Osteoblast (primary cell): ENCODE measurements at regions not wholly inside any gene's neighbourhood (a gene's known extent, or its start where the extent isn't known, plus 50 kb on each side); places are given as distances from the start of the nearest gene placed in this dataset.
"Not testable (repeated sequence)": the region's sequence is repeated elsewhere in the genome, so short reads cannot be mapped to it uniquely, and the experiment has no call there.

ENCODE experiments used
- DNase-seq: peaks from one replicate; pipeline ENCODE4 v3.0.0; 2011; ENCODE audit warnings: low spot score, mixed read lengths; ENCODE audit not compliant: insufficient read length; ENCODE audit errors: missing footprints
- H2AFZ ChIP-seq: 2 replicates; pipeline ENCODE4 v1.6.0; 2011; ENCODE audit warnings: mild to moderate bottlenecking, low read length
- H3K27ac ChIP-seq: 2 replicates; pipeline ENCODE4 v1.5.1; 2011; ENCODE audit warnings: mild to moderate bottlenecking, low read depth, low read length, moderate library complexity
- H3K27me3 ChIP-seq: 2 replicates; pipeline ENCODE4 v1.6.0; 2012; ENCODE audit warnings: mild to moderate bottlenecking, control low read depth, inconsistent platforms, low read length, moderate library complexity; ENCODE audit not compliant: insufficient read depth
- H3K36me3 ChIP-seq: 2 replicates; pipeline ENCODE4 v1.5.1; 2011; ENCODE audit warnings: mild to moderate bottlenecking, low read length, control low read depth, moderate library complexity; ENCODE audit not compliant: insufficient read depth
- H3K4me1 ChIP-seq: 2 replicates; pipeline ENCODE4 v1.5.1; 2011; ENCODE audit warnings: mild to moderate bottlenecking, low read length, control low read depth, moderate library complexity; ENCODE audit not compliant: insufficient read depth
- H3K4me2 ChIP-seq: 2 replicates; pipeline ENCODE4 v1.6.0; 2011; ENCODE audit warnings: mild to moderate bottlenecking, low read length; ENCODE audit not compliant: insufficient read depth
- H3K4me3 ChIP-seq: fragments of 200-600 bp; sonication (generic); 3 replicates; pipeline ENCODE4 v1.5.1; 2012; ENCODE audit warnings: mild to moderate bottlenecking, low read length, inconsistent platforms; ENCODE audit not compliant: insufficient read depth
- H3K79me2 ChIP-seq: 2 replicates; pipeline ENCODE4 v1.6.0; 2012; ENCODE audit warnings: mild to moderate bottlenecking, low read length, control low read depth, inconsistent platforms; ENCODE audit not compliant: insufficient read depth
- H3K9me3 ChIP-seq: 2 replicates; pipeline ENCODE4 v1.5.1; 2011; ENCODE audit warnings: low read depth, low read length, control low read depth
- H4K20me1 ChIP-seq: 2 replicates; pipeline ENCODE4 v1.6.0; 2012; ENCODE audit warnings: mild to moderate bottlenecking, low read length, control low read depth; ENCODE audit not compliant: insufficient read depth
- TF ChIP-seq, protein P1 (sequence below): IDR thresholded peaks from 2 replicates; pipeline ENCODE4 v1.5.1; 2011; ENCODE audit warnings: mild to moderate bottlenecking, low read depth, low read length, moderate library complexity; ENCODE audit errors: extremely low read depth

- Histone ChIP-seq H3K4me2 (no peak overlapping the region), H3K27me3 (no peaks in the 10 kb centered on the region), H3K27ac (no peak overlapping the region), H3K4me1 (no peaks in the 10 kb centered on the region), H3K36me3 (no peaks in the 10 kb centered on the region), H3K9me3 (no peaks in the 10 kb centered on the region), H3K4me3 (no peak overlapping the region), H2AFZ (no peak overlapping the region), H3K79me2 (no peaks in the 10 kb centered on the region), H4K20me1 (no peaks in the 10 kb centered on the region)
- no peak for DNase-seq
- TF ChIP-seq, protein P1, sequence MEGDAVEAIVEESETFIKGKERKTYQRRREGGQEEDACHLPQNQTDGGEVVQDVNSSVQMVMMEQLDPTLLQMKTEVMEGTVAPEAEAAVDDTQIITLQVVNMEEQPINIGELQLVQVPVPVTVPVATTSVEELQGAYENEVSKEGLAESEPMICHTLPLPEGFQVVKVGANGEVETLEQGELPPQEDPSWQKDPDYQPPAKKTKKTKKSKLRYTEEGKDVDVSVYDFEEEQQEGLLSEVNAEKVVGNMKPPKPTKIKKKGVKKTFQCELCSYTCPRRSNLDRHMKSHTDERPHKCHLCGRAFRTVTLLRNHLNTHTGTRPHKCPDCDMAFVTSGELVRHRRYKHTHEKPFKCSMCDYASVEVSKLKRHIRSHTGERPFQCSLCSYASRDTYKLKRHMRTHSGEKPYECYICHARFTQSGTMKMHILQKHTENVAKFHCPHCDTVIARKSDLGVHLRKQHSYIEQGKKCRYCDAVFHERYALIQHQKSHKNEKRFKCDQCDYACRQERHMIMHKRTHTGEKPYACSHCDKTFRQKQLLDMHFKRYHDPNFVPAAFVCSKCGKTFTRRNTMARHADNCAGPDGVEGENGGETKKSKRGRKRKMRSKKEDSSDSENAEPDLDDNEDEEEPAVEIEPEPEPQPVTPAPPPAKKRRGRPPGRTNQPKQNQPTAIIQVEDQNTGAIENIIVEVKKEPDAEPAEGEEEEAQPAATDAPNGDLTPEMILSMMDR, result no peak
Observed at GRCh38 chr20:6282642-6283041, 159.8 kb upstream of the FERMT1 start.

GRCh38 chr20:6277661-6278240 lies 154.9 kb upstream of the FERMT1 start:
- H4K20me1 ChIP-seq, result no peaks in the 10 kb centered on the region
- no peaks in the 10 kb centered on the region for H3K79me2 ChIP-seq
- H3K9me3 ChIP-seq, result no peaks in the 10 kb centered on the region
- no peaks in the 10 kb centered on the region for H3K27me3 ChIP-seq
- no peak overlapping the region for H3K4me2 ChIP-seq
- no peaks in the 10 kb centered on the region for H3K36me3 ChIP-seq
- TF ChIP-seq, protein P1, result no peak
- H3K4me3 ChIP-seq, result no peak overlapping the region
- no peaks in the 10 kb centered on the region for H3K4me1 ChIP-seq
- H3K27ac ChIP-seq, result no peak overlapping the region
- DNase-seq, result no peak
- no peak overlapping the region for H2AFZ ChIP-seq

- H3K4me3 ChIP-seq, H3K36me3 ChIP-seq, H3K4me2 ChIP-seq, H4K20me1 ChIP-seq, H3K27me3 ChIP-seq, DNase-seq, H2AFZ ChIP-seq, H3K27ac ChIP-seq, H3K4me1 ChIP-seq, H3K79me2 ChIP-seq, H3K9me3 ChIP-seq: not testable (repeated sequence)
Observed at GRCh38 chr20:6270404-6270803, 147.6 kb upstream of the FERMT1 start.

GRCh38 chr20:6269168-6269873 lies 146.5 kb upstream of the FERMT1 start:
- Histone ChIP-seq H3K27ac (no peak overlapping the region), H3K4me1 (peaks cover 10% of the 10 kb centered on the region), H3K4me2 (no peak overlapping the region), H3K36me3 (no peaks in the 10 kb centered on the region), H3K9me3 (no peaks in the 10 kb centered on the region), H3K79me2 (no peaks in the 10 kb centered on the region), H3K4me3 (no peak overlapping the region), H3K27me3 (peaks cover 3% of the 10 kb centered on the region), H4K20me1 (no peaks in the 10 kb centered on the region), H2AFZ (no peak overlapping the region)
- TF ChIP-seq, protein P1, result no peak
- DNase-seq, result no peak
